Lung (tissue), 11 donors: ENCODE measurements at regions not wholly inside any gene's neighbourhood (a gene's known extent, or its start where the extent isn't known, plus 50 kb on each side); places are given as distances from the start of the nearest gene placed in this dataset.

ENCODE experiments used
- ATAC-seq: fragments of 200-7000 bp; cut with Tn5 transposase; one replicate; pipeline ENCODE4 v1.9.1; 2020; ENCODE audit warnings: moderate number of reproducible peaks; ENCODE audit not compliant: insufficient read depth, low FRiP score
- DNase-seq, 3 donors: peaks; one replicate each; pipeline ENCODE4 v3.0.0-alpha.2; 2013 to 2017
- H3K27ac ChIP-seq, 2 donors: one replicate each; pipeline ENCODE4 v1.5.1; 2013; ENCODE audit warnings: mild to moderate bottlenecking in 2 of 2, moderate library complexity in 2 of 2, control low read depth in 1 of 2, inconsistent platforms in 1 of 2, low read depth in 1 of 2, low read length in 1 of 2
- H3K27me3 ChIP-seq, 3 donors: one replicate each; pipeline ENCODE4 v1.5.1; 2013; ENCODE audit warnings: low read length in 2 of 3; ENCODE audit not compliant: control insufficient read depth in 3 of 3, insufficient read depth in 3 of 3
- H3K36me3 ChIP-seq, 4 donors: one replicate each; pipeline ENCODE4 v1.5.1; 2013; ENCODE audit warnings: low read length in 4 of 4, mild to moderate bottlenecking in 1 of 4, moderate library complexity in 1 of 4; ENCODE audit not compliant: control insufficient read depth in 4 of 4, insufficient read depth in 4 of 4
- H3K4me1 ChIP-seq, 5 donors: one replicate each; pipeline ENCODE4 v1.5.1; 2013; ENCODE audit warnings: low read length in 5 of 5, mild to moderate bottlenecking in 2 of 5, moderate library complexity in 1 of 5; ENCODE audit not compliant: control insufficient read depth in 5 of 5, insufficient read depth in 5 of 5
- H3K4me3 ChIP-seq: one replicate; pipeline ENCODE4 v1.5.1; 2013; ENCODE audit warnings: mild to moderate bottlenecking, control low read depth, moderate library complexity
- H3K9ac ChIP-seq, 2 donors: one replicate each; pipeline ENCODE4 v1.5.1; 2013; ENCODE audit warnings: low read length in 2 of 2, control low read depth in 1 of 2; ENCODE audit not compliant: insufficient read depth in 1 of 2
- H3K9me3 ChIP-seq, 4 donors: one replicate each; pipeline ENCODE4 v1.5.1; 2013; ENCODE audit warnings: low read length in 3 of 4, mild to moderate bottlenecking in 1 of 4, moderate library complexity in 1 of 4; ENCODE audit not compliant: control insufficient read depth in 4 of 4, insufficient read depth in 3 of 4
- CTCF ChIP-seq: IDR thresholded peaks from 2 replicates; pipeline ENCODE4 v1.5.1; 2012; ENCODE audit warnings: mild to moderate bottlenecking; ENCODE audit errors: control extremely low read depth, extremely low read depth
- WGBS, 2 donors: extraction: QIAGEN DNeasy Blood & Tissue Kit; methylation state at CpG; one replicate each; pipeline ENCODE4 v1.1.7; 2013; 5-methylcytosine and 5-hydroxymethylcytosine counted together
- donor health status: control.
- donor health status: control.
- donor health status: Bipolar disorder and iron deficiency.
- donor health status: healthy.
- donor health status: DM: yes; HTN: yes; CAD: no.

DNA sequence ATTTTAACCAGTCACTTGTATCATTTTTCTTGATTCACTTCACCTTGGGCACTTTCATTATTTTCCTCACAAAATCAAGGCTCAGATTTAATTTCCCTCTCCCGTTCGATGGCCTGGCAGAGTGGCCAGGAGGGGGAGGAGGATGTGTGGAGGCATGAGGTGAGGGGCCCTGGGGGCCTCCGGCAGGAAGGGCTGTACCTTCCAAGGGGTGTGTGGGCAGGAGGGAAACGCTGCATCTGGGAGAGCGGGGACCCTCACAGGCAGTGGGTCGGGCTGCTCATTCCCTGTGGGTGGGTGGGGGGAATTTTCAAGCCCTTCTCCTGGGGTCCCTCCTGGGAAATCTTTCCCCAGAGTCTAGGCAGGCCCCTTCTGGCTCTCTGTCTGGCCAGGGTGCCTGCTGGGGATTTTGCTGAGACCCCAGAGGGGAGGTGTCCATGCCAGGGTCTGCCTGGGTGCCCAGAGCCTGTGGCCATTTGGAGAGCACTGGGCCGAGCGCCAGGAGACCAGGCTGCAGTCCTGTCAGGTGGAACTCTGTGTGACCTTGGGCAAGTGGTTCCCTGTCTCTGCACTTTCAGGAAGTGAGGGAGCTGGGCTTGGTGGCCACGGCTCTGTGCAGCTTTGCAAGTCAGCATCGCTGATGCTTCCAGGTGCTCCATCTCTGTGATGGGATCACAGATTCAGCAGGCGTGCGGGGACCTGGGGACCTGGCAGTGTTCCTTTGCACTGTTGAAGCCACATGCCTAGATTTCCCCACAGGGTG is 81.9 kb upstream of the C1orf174 start:
- Histone ChIP-seq H3K9me3 (peaks cover 0 to 2% (median 0%) of the 10 kb centered on the region in 4 donors), H3K9ac (no peak overlapping the region), H3K36me3 (no peaks in the 10 kb centered on the region), H3K27me3 (peaks cover 0 to 4% (median 0%) of the 10 kb centered on the region in 3 donors), H3K27ac (no peak overlapping the region), H3K4me1 (peaks cover 0 to 8% (median 0%) of the 10 kb centered on the region in 5 donors), H3K4me3 (no peak overlapping the region)
- no peak for TF ChIP-seq CTCF
- no peak for DNase-seq
- ATAC-seq, result no peak
- WGBS, 2 donors, result 52 to 56% methylated on average over 12 of the region's 12 CpGs

GRCh38 chr1:3983181-3983580 is 83.1 kb upstream of the C1orf174 start:
- ATAC-seq, result no peak
- no peak for TF ChIP-seq CTCF
- peaks cover 0 to 8% (median 0%) of the 10 kb centered on the region in 5 donors for H3K4me1 ChIP-seq
- H3K27me3 ChIP-seq, result peaks cover 0 to 9% (median 0%) of the 10 kb centered on the region in 3 donors
- H3K4me3 ChIP-seq, result no peak overlapping the region
- H3K9ac ChIP-seq, result no peak overlapping the region
- peaks cover 0 to 2% (median 0%) of the 10 kb centered on the region in 4 donors for H3K9me3 ChIP-seq
- H3K27ac ChIP-seq, result no peak overlapping the region
- H3K36me3 ChIP-seq, result no peaks in the 10 kb centered on the region
- DNase-seq, result no peak
- WGBS, 2 donors, result 57 to 68% methylated on average over 9 of the region's 9 CpGs

- peaks cover 0 to 9% (median 0%) of the 10 kb centered on the region in 3 donors for H3K27me3 ChIP-seq
- no peak for TF ChIP-seq CTCF
- no peaks in the 10 kb centered on the region for H3K9me3 ChIP-seq
- ATAC-seq, result no peak
- no peak overlapping the region for H3K27ac ChIP-seq
- no peak overlapping the region for H3K9ac ChIP-seq
- no peak for DNase-seq
- no peaks in the 10 kb centered on the region for H3K36me3 ChIP-seq
- no peak overlapping the region for H3K4me3 ChIP-seq
- 84 to 87% methylated on average over 13 of the region's 13 CpGs for WGBS, 2 donors
- no peaks in the 10 kb centered on the region for H3K4me1 ChIP-seq
Observed at GRCh38 chr1:3984586-3984985, 84.5 kb upstream of the C1orf174 start.
